Body of pancreas (tissue), 4 donors: ENCODE measurements at regions not wholly inside any gene's neighbourhood (a gene's known extent, or its start where the extent isn't known, plus 50 kb on each side); places are given as distances from the start of the nearest gene placed in this dataset.

Experiments
- POLR2A ChIP-seq, 3 donors: fragments of 450-650 bp; IDR thresholded peaks; one replicate each; pipeline ENCODE4 v1.6.1; 2016; ENCODE audit warnings: antibody characterized with exemption in 3 of 3, mild to moderate bottlenecking in 2 of 3
- TF ChIP-seq, protein P1 (sequence below), 7 experiments: fragments of 450-650 bp in 4 of 7; fragments of 200-600 bp in 3 of 7; sonication (generic) in 3 of 7; IDR thresholded peaks; one replicate each; pipeline ENCODE4 v1.5.1; 2016 to 2019; ENCODE audit warnings: antibody characterized with exemption in 7 of 7

DNA sequence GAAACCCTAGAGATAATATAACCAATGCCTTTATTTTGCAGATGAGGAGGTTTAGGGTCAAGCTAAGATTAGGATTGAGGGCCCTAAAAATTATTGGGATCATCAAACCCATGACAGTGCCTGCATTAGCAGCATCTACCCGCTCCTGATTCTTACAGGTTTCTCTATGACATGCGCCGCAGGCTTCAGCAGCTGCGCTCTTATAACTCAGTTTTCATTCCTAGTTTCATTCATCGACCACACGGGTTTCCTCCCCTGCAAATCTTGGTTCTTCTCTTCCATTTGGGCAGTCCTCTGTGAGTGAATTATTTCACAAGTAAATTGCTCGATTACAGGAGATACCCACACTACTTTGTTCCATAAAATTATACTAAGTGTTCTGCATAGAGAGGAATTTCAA lies 137.2 kb downstream of the SLC24A2 start:
- TF ChIP-seq, protein P1, sequence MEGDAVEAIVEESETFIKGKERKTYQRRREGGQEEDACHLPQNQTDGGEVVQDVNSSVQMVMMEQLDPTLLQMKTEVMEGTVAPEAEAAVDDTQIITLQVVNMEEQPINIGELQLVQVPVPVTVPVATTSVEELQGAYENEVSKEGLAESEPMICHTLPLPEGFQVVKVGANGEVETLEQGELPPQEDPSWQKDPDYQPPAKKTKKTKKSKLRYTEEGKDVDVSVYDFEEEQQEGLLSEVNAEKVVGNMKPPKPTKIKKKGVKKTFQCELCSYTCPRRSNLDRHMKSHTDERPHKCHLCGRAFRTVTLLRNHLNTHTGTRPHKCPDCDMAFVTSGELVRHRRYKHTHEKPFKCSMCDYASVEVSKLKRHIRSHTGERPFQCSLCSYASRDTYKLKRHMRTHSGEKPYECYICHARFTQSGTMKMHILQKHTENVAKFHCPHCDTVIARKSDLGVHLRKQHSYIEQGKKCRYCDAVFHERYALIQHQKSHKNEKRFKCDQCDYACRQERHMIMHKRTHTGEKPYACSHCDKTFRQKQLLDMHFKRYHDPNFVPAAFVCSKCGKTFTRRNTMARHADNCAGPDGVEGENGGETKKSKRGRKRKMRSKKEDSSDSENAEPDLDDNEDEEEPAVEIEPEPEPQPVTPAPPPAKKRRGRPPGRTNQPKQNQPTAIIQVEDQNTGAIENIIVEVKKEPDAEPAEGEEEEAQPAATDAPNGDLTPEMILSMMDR (IDR thresholded peaks at IDR 0.05) = no peak
- no peak for TF ChIP-seq POLR2A (IDR thresholded peaks at IDR 0.05)
